Neural cell (in vitro differentiated cells): ENCODE measurements at regions not wholly inside any gene's neighbourhood (a gene's known extent, or its start where the extent isn't known, plus 50 kb on each side); places are given as distances from the start of the nearest gene placed in this dataset.

Experiments
- H2AFZ ChIP-seq: fragments of 200-600, 300-800 bp; sonication (generic), shearing (Covaris generic); 2 replicates; pipeline ENCODE4 v1.6.0; 2014; ENCODE audit warnings: low read depth, mild to moderate bottlenecking, antibody characterized with exemption, low read length, moderate library complexity
- H3F3A ChIP-seq: fragments of 200-600 bp; shearing (Covaris generic); 2 replicates; pipeline ENCODE4 v1.6.1; 2016; ENCODE audit warnings: mild to moderate bottlenecking, moderate library complexity, mixed read lengths, antibody characterized with exemption, low read length; ENCODE audit not compliant: insufficient read depth, poor library complexity, severe bottlenecking
- H3K27ac ChIP-seq: fragments of 200-600, 300-800 bp; sonication (generic), shearing (Covaris generic); 2 replicates; pipeline ENCODE4 v1.5.1; 2014; ENCODE audit warnings: mild to moderate bottlenecking, low read length, moderate library complexity
- H3K27me3 ChIP-seq: fragments of 300-800, 200-600 bp; sonication (generic), shearing (Covaris generic); 2 replicates; pipeline ENCODE4 v1.6.0; 2014; ENCODE audit warnings: mild to moderate bottlenecking, low read depth, low read length, moderate library complexity; ENCODE audit not compliant: insufficient read depth
- H3K36me3 ChIP-seq: fragments of 300-800, 200-600 bp; sonication (generic), shearing (Covaris generic); 2 replicates; pipeline ENCODE4 v1.5.1; 2014; ENCODE audit warnings: mild to moderate bottlenecking, antibody characterized with exemption, low read length, moderate library complexity; ENCODE audit not compliant: insufficient read depth
- H3K4me2 ChIP-seq: fragments of 300-800, 200-600 bp; sonication (generic), shearing (Covaris generic); 2 replicates; pipeline ENCODE4 v1.6.0; 2014; ENCODE audit warnings: mild to moderate bottlenecking, low read length
- H3K4me3 ChIP-seq: fragments of 300-800, 200-600 bp; sonication (generic), shearing (Covaris generic); 2 replicates; pipeline ENCODE4 v1.5.1; 2014; ENCODE audit warnings: mild to moderate bottlenecking, low read length, moderate library complexity
- H3K79me2 ChIP-seq: fragments of 200-600 bp; shearing (Covaris generic); replicated peaks from 2 replicates; pipeline ENCODE4 v1.6.0; 2014; ENCODE audit warnings: mild to moderate bottlenecking, low read length, moderate library complexity; ENCODE audit not compliant: insufficient read depth
- H3K9ac ChIP-seq: fragments of 300-800, 200-600 bp; sonication (generic), shearing (Covaris generic); 2 replicates; pipeline ENCODE4 v1.6.1; 2016; ENCODE audit warnings: mild to moderate bottlenecking, low read length, mixed read lengths
- H3K9me2 ChIP-seq: fragments of 200-600 bp; shearing (Covaris generic); 2 replicates; pipeline ENCODE4 v1.6.1; 2016; ENCODE audit warnings: mild to moderate bottlenecking, low read length, mixed read lengths; ENCODE audit not compliant: insufficient read depth
- H3K9me3 ChIP-seq: fragments of 200-600, 300-800 bp; sonication (generic), shearing (Covaris generic); 2 replicates; pipeline ENCODE4 v1.6.1; 2016; ENCODE audit warnings: mild to moderate bottlenecking, mixed run types, low read length, moderate library complexity, mixed read lengths
- H4K20me1 ChIP-seq: fragments of 200-600 bp; shearing (Covaris generic); 2 replicates; pipeline ENCODE4 v1.6.1; 2016; ENCODE audit warnings: mild to moderate bottlenecking, mixed run types; ENCODE audit not compliant: insufficient read depth
- EP300 ChIP-seq: fragments of 450-650 bp; conservative IDR thresholded peaks from 2 replicates; pipeline ENCODE4 v1.6.1; 2014; ENCODE audit warnings: antibody characterized with exemption, mild to moderate bottlenecking, moderate library complexity; ENCODE audit not compliant: poor library complexity, severe bottlenecking
- EZH2 ChIP-seq: fragments of 200-600, 300-800 bp; shearing (Covaris generic), sonication (generic); IDR thresholded peaks from 2 replicates; pipeline ENCODE4 v1.6.1; 2014; ENCODE audit warnings: antibody characterized with exemption, low read length, borderline replicate concordance, mild to moderate bottlenecking; ENCODE audit not compliant: insufficient read depth, poor library complexity, severe bottlenecking
- MXI1 ChIP-seq: fragments of 450-650 bp; conservative IDR thresholded peaks from 2 replicates; pipeline ENCODE4 v1.6.1; 2014; ENCODE audit warnings: antibody characterized with exemption, mild to moderate bottlenecking; ENCODE audit not compliant: poor library complexity, severe bottlenecking
- POLR2AphosphoS5 ChIP-seq: IDR thresholded peaks from 2 replicates; pipeline ENCODE4 v1.6.1; 2012
- RAD21 ChIP-seq: fragments of 450-650 bp; conservative IDR thresholded peaks from 2 replicates; pipeline ENCODE4 v1.6.1; 2014; ENCODE audit warnings: antibody characterized with exemption, mild to moderate bottlenecking, moderate library complexity
- SMC3 ChIP-seq: fragments of 450-650 bp; conservative IDR thresholded peaks from 2 replicates; pipeline ENCODE4 v1.6.1; 2014; ENCODE audit warnings: antibody characterized with exemption, mild to moderate bottlenecking, moderate library complexity; ENCODE audit not compliant: poor library complexity
- TAF1 ChIP-seq: IDR thresholded peaks from 2 replicates; pipeline ENCODE4 v1.6.1; 2012; ENCODE audit warnings: low read depth
- TF ChIP-seq, protein P1 (sequence below): fragments of 450-650 bp; IDR thresholded peaks from 2 replicates; pipeline ENCODE4 v1.5.1; 2014; ENCODE audit warnings: antibody characterized with exemption, mild to moderate bottlenecking, moderate library complexity; ENCODE audit not compliant: poor library complexity, severe bottlenecking
- TF ChIP-seq, protein P2 (sequence below): IDR thresholded peaks from 2 replicates; pipeline ENCODE4 v1.6.1; 2012; ENCODE audit warnings: borderline replicate concordance

DNA sequence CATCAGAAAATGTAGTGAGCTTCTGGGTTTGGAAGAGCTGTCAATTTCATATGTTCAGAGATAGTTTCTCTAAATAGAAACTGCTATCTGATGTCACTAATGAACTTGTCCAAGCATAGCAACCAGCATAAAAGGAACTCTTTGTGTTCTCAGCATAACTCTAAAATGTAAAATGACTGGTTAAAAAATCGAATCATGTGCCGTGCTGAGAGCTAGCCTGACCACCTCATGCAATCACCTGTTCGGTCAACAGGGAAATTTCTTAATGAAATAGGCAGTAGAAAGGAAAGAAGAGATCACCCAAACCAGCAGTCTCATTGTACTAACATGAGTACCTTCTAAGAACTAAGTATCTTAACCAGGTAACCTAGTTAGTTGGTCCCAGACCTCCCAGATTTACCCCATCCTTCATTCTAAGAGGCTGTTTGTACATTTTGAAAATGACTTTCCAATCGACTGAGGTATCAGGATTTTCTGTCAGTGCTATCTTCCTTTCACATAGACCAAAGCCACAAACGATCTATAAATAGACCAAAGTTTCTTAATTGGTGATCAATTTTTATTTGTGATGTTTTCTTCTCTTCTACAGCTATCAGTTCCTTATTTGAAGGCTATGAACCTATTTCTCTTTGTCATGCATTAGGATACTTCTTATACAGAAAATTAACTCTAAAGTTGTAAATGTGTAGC, 147.3 kb downstream of the TLR5 start:
- Histone ChIP-seq H3K4me3 (no peak overlapping the region), H2AFZ (no peak overlapping the region), H3K9ac (no peak overlapping the region), H3K9me3 (no peaks in the 10 kb centered on the region), H3K79me2 (no peaks in the 10 kb centered on the region), H4K20me1 (no peaks in the 10 kb centered on the region), H3K27me3 (no peaks in the 10 kb centered on the region), H3F3A (no peaks in the 10 kb centered on the region), H3K9me2 (no peaks in the 10 kb centered on the region), H3K4me2 (no peak overlapping the region), H3K27ac (no peak overlapping the region), H3K36me3 (no peaks in the 10 kb centered on the region)
- TF ChIP-seq SMC3 (no peak), EP300 (no peak), TAF1 (no peak), MXI1 (no peak), RAD21 (no peak), POLR2AphosphoS5 (no peak), EZH2 (no peak)
- TF ChIP-seq, protein P1, sequence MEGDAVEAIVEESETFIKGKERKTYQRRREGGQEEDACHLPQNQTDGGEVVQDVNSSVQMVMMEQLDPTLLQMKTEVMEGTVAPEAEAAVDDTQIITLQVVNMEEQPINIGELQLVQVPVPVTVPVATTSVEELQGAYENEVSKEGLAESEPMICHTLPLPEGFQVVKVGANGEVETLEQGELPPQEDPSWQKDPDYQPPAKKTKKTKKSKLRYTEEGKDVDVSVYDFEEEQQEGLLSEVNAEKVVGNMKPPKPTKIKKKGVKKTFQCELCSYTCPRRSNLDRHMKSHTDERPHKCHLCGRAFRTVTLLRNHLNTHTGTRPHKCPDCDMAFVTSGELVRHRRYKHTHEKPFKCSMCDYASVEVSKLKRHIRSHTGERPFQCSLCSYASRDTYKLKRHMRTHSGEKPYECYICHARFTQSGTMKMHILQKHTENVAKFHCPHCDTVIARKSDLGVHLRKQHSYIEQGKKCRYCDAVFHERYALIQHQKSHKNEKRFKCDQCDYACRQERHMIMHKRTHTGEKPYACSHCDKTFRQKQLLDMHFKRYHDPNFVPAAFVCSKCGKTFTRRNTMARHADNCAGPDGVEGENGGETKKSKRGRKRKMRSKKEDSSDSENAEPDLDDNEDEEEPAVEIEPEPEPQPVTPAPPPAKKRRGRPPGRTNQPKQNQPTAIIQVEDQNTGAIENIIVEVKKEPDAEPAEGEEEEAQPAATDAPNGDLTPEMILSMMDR, result no peak
- TF ChIP-seq, protein P2, sequence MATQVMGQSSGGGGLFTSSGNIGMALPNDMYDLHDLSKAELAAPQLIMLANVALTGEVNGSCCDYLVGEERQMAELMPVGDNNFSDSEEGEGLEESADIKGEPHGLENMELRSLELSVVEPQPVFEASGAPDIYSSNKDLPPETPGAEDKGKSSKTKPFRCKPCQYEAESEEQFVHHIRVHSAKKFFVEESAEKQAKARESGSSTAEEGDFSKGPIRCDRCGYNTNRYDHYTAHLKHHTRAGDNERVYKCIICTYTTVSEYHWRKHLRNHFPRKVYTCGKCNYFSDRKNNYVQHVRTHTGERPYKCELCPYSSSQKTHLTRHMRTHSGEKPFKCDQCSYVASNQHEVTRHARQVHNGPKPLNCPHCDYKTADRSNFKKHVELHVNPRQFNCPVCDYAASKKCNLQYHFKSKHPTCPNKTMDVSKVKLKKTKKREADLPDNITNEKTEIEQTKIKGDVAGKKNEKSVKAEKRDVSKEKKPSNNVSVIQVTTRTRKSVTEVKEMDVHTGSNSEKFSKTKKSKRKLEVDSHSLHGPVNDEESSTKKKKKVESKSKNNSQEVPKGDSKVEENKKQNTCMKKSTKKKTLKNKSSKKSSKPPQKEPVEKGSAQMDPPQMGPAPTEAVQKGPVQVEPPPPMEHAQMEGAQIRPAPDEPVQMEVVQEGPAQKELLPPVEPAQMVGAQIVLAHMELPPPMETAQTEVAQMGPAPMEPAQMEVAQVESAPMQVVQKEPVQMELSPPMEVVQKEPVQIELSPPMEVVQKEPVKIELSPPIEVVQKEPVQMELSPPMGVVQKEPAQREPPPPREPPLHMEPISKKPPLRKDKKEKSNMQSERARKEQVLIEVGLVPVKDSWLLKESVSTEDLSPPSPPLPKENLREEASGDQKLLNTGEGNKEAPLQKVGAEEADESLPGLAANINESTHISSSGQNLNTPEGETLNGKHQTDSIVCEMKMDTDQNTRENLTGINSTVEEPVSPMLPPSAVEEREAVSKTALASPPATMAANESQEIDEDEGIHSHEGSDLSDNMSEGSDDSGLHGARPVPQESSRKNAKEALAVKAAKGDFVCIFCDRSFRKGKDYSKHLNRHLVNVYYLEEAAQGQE, result no peak

DNA sequence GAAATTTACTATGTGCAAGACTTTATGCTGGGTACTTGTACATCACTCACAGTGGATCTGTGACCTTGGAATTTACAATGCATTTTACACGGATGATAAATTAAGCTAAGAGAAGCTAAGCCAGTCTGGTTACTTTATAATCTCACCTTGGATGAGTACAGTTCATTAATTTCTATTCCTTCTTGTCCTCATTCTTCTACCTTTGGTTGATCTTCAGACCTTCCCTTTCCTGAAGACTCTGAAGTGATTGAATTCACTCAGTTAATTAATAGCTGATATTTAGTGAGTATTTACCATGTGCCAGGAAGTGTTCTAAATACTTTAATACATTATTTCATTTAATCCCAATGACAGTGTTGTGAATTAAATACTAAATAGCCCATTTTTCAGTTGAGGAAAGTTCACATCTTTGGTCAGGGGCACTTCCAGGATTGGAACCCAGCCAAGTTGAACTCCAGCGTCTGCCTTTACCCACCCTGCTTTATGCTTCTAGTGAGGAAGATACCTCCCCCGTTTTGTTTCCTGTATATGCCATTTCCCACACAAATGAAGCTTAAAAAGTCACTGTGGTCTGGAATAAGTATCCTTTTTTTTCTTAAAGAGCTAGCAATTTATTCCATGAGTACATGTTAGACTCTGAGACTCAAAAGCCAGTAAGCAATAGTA, 146.6 kb downstream of the TLR5 start:
- TF ChIP-seq SMC3, result no peak
- TF ChIP-seq MXI1, result no peak
- TF ChIP-seq, protein P2, result no peak
- no peak for TF ChIP-seq RAD21
- TF ChIP-seq POLR2AphosphoS5, result no peak
- TF ChIP-seq EZH2, result no peak
- TF ChIP-seq EP300, result no peak
- no peak for TF ChIP-seq TAF1
- TF ChIP-seq, protein P1, result no peak
- no peaks in the 10 kb centered on the region for H3K79me2 ChIP-seq
- no peak overlapping the region for H3K9ac ChIP-seq
- no peak overlapping the region for H3K4me3 ChIP-seq
- no peaks in the 10 kb centered on the region for H3K27me3 ChIP-seq
- no peaks in the 10 kb centered on the region for H3K9me3 ChIP-seq
- no peak overlapping the region for H3K27ac ChIP-seq
- no peaks in the 10 kb centered on the region for H3K9me2 ChIP-seq
- H2AFZ ChIP-seq, result no peak overlapping the region
- no peaks in the 10 kb centered on the region for H3K36me3 ChIP-seq
- no peaks in the 10 kb centered on the region for H3F3A ChIP-seq
- H3K4me2 ChIP-seq, result no peak overlapping the region
- H4K20me1 ChIP-seq, result no peaks in the 10 kb centered on the region
